ENCODE measurements at regions not wholly inside any gene's neighbourhood (a gene's known extent, or its start where the extent isn't known, plus 50 kb on each side); places are given as distances from the start of the nearest gene placed in this dataset.
"Not testable (repeated sequence)": the region's sequence is repeated elsewhere in the genome, so short reads cannot be mapped to it uniquely, and the experiment has no call there.

DNA sequence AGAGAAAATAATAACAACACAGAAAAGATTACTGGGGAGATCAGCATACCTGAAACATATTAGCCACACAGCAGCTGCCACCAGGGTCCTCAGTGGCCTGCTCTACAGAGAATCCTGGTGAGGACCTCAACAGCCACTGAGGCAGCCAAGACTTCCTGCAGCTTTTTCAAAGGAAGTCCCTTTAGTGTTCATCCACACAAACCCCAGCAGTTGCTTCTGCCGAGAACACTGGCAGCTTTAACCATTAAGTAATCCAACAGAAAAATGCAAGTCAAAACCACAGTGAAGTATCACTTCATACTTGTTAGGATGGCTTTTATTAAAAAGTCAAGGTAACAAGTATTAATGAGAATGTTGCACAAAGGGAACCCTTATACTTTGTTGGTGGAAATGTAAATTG lies 542.0 kb upstream of the GCFC2 start:
- DNase-seq = no peak

DNA sequence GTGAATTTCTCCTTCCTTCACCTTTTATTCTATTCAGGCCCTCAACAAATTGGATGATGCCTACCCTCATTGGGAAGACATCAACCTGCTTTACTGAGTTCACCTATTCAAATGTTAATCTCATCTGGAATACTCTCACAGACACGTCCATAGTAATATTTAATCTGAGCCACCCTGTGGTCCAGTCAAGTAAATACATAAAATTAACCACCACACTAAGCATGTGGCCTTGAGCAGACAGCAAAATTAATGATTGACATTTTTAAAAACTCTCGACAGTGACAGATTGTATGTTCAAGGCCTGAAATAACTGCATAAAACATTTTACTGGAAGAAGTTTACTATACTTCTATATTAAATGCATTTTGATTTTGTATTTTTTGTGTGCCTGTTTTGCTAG lies 540.6 kb upstream of the GCFC2 start:
- no peak for DNase-seq

DNA sequence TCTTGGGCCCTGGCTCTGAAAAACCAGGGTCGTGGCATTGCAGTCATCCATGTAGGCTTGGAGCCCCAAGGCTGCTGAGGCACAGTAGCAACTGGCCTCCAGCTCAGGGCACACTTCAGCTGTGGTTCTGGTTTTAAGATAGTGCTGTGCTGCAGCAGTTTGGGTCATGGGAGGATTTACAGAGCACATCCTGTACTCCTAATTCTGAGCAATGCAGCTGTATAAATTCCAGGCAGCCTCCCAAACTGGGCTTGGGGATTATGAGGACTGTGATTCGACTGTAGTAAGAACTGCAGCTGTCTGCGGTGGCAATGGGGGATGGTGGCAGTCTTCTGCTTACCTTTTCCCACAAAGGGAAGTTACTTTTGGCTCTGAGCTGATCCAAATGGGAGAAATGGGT lies 536.3 kb upstream of the GCFC2 start:
- no peak for DNase-seq

DNA sequence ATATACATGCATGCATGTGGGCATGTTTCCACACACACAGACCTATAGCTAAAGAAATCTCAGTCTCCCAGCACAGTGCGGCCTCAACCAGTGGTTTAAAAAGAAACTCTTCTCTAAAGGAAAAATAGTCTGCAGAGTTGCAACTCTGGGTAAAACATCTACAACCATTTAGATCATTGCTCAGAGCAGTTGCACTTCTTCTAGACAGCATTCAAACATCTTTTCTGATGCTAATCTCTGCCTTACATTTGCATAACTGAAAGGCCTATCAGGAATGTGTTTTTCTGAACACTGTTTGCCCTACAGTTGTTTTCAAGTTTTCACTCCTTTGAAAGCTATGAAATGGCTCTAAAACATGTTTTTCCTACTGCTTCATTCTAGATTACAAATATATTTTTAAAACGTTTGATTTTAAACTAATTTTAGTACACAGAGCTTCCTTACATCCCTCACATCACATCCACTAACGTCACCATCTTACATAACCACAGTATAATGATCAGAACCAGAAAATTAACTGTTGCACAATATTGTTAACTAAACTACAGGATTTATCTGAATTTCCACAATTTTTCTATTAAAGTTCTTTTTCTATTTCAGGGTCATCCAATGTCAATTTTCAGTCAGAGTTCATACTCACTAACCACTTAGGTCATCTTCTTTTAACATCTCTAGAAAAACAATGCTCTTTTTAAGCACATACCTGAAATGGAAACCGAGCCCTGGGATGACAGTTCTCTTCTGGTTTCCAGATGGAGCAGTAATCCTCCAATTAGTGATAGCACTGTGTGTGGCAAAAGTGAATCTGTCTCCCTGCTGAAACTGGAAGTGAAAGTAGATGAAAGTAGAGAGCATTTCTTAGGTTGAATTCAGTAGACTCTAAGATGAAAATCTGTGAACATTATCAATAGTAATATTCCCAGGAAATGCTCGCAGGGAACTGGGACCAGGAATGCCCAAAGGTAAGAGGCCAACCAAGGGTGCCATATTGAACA lies 501.6 kb upstream of the GCFC2 start:
- DNase-seq = no peak

DNA sequence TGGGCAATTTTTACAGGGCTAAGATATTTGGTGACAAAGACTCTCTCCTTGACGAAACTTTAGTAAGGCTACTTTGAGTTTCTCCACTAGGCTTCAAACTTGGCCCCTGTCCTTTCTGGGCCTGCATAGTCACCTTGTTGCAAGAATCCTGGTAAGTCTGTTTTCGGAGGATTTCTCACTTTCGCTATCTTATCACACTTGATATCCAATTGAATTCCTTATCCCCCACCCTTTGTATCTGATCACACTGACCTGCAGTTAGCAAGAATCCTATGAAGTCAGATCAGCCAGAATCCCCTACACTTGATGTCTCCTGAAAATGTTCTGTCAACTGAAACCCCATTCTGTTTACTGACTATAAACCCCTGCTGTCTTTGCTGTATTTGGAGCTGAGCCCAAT lies 499.8 kb upstream of the GCFC2 start:
- no peak for DNase-seq

DNA sequence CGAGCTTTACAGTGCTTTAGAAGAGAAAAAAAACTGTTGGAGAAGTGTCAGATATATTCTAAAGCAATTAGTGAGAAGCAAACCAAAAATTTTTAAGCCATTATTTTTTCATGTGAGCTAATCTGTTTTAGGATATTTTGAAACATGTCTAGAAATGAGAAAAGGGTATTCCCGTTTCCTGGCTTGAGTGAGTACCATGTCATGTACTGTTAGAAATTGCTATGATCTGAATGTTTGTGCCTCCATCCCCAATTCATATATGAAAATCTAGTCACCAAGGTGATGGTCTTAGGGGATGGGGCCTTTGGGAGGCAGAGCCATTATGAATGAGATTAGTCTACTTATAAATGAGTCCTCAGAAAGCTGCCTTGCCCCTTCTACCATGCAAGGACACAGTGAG lies 493.3 kb upstream of the GCFC2 start:
- no peak for DNase-seq

DNA sequence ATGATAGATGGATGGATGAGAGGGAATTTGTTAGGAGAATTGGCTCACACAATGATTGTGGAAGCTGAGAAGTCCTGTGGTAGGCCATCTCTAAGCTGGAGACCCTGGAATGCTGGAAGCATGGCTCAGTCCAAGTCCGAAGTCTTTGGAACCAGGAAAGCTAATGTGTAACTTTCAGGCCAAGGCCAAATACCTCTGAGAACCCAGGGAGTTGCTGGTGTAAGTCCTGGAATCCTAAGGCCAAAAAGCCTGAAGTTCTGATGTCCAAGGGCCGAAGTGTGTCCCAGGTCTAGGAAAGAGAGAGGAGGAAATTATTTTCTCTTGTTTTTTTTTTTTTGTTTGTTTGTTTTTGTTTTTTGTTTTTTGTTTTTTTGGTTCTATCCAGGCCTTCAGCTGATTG lies 492.2 kb upstream of the GCFC2 start:
- DNase-seq = no peak

DNA sequence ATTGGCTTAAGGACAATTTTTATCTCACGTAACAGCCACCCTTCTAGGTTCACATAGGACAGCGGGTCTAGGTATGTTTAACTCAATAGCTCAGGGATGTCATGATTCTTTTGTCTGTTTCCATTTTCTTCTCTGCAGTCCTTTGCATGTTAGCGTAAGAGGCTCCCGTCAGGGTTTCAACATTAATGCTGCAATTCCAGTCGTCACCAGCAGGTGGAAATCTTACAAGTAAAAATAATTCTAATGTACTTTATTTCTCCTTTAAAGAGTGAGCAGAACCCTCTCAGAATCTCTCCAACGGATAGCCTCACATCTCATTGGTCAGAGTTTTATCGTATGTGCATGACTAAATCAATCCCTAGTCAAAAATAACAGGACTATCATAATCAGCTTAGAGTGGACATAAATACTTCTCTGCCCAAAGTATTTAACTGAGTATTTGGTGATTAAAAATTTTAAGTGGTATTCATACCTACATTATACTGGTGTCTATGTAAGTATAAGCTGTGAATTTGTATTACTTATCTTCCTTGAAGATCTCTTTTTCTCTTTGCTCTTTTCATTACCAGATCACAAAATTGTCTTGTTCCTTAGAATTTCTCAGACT lies 487.2 kb upstream of the GCFC2 start:
- DNase-seq = peak; percentile 66

DNA sequence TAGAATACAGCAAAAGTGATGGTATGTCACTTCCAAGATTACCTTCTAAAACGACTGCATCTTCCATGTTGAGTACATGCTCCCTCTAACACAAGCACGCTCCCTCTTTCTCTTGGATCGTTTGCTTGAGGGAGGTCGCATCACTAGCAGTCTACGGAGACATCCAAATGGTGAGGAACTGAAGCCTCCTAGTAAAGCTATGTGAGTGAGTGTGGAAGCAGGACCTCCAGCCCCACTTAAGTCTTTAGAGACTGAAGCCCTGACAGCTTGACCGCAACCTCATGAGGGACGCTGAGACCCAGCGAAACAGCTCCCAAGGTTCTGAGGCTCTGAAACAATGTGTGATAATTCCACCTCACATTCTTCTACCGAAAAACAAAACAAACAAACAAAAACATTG lies 486.7 kb upstream of the GCFC2 start:
- DNase-seq = no peak

DNA sequence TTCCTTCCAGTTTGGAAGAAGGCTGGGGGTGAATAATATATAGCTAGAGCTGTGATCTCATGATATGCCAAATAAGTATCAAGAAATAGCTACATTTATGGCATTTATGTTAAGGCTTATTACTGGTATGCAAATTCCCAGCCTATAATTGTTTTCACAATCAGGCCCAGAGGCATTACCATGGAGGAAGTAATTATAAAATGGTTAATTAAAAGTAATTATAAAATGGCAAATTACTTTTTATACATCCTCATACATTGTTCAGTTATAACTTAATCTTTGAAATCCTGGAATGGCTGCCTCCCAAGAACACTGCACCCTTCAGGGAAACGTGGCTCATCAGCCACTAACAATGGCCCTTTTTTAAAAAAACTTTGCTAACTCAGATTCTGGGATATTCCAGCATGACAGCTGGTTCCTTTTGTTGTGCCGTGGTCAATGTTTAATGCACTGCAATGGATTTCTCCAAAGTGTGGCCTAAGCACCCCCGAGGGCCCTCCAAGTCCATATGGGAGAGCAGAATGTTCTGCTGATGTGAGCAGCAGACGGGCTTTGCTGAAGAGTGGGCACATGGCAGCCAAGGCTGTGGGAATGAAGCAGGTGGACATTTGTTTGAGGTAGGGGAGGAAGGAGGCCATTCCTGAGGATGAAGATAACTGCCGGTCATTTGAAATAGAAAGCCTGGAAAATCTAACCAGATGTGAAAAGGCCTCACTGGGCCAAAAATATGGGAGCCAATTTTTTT lies 483.5 kb upstream of the GCFC2 start:
- DNase-seq = no peak

DNA sequence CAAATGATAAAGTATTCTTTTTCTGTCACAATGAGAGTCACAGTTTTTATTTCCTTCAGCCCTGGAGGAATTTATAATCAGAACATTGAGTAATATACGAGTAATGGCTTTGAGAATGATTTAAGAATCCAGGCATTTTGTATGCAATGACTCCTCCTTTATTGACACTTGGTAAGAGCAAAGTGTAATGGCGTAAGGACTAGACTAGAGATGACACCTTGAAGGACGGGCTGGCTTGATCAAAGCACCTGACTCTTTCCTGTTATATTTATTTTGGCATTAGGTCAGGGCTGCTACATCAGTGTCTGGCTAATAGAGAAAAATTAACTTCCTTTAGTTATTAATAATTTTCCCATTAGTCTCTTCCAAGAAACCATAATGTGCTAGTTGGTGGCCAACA lies 482.4 kb upstream of the GCFC2 start:
- no peak for DNase-seq

DNA sequence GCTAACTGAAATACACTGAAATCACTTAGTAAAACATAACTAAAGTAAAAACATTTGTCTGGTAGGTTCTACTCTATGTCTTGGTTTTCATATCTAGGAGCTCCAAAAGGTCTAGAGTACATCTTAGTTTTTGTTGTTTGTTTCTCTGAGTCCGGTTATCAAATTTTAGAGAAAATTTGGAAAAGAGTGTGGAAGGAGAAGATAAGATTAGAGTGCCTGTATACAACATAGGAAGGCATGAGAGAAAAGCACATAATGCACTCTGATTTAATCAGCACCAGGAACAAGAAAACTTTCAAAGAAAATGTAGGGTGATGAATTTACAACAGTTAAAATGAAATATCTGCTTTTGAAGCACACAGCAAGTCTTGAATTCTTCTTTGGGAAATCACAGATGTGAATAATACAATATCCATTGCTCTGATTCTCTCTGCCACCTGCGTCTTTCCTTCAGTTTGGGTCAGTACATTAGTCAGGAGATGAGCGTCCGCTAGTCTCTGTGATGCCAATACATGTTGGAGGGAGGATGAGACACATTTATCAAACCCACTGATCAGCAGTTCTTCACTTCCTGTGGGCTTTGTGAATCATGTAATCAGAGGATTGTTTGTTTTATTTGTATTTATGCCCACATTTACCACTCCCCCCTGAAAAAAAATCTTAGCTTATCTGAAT lies 477.8 kb upstream of the GCFC2 start:
- DNase-seq = no peak

DNA sequence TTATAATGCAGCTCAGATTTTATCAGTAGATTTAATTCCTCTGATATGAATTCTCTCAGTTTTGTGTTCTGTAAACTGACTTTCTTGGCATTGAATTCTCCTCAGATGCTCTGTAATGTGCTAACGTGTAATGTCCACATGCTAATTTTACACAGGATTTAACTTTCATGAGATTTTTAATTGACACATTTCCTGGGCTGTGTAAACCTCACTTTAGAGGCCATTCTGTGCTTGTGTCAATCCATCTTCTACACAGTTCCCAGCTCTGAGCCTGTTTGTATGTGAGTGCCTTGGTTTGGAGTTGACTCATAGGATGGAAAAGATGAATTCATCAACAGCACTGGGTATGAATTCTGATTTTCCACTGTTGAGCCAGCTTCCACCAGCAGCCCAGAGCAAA lies 476.7 kb upstream of the GCFC2 start:
- DNase-seq = no peak

DNA sequence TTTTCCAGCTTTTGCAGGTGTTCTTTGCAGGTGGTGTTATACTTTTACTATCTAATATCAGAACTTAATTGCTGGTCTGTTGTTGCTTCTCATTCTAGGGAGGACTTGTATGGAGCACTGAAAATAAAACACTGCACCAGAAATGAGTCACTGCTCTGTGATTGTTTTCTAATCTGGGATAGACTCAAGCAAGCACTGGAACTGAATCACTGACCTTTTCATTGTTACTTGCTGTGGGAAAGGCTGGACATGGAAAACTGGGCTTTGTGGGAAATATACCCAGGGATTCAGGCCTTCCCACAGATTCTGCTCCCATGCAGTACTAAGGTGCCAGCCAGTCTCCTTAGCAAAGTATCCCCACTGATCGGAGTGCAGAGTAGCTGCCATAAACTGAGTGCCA lies 470.0 kb upstream of the GCFC2 start:
- no peak for DNase-seq

DNA sequence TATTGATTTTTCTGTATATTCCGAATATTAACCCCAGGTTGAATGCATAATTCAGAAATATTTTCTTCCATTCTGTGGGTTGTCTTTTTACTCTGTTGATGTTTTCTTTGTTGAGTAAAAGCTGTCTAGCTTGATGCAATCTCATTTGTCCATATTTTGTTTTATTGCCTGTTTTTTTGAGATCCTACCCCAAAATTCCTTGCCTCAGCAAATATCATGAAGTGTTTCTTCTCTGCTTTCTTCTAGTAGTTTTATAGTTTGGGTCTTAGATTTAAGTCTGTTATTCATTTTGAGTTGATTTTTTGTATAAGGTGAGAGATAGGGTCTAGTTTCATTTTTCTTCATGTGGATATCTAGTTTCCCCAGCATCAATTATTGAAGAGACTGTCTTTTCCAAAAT lies 467.9 kb upstream of the GCFC2 start:
- no peak for DNase-seq

DNA sequence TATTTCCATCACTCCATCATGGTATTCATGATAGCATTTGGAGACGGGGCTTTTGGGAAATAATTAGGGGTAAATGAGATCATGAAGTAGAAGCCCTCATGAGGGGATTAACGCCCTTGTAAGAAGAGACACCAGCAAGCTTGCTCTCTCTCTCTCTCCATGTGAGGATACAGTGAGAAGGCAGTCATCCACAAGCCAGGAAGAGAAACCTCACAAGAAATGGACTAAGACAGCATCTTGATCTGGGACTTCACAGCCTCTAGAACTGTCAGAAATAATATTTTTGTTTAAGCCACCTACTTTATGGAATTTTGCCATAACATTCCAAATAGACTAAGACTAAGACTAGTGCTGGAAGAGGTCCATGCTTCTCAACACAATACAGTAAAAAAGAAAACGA lies 464.6 kb upstream of the GCFC2 start:
- no peak for DNase-seq

DNA sequence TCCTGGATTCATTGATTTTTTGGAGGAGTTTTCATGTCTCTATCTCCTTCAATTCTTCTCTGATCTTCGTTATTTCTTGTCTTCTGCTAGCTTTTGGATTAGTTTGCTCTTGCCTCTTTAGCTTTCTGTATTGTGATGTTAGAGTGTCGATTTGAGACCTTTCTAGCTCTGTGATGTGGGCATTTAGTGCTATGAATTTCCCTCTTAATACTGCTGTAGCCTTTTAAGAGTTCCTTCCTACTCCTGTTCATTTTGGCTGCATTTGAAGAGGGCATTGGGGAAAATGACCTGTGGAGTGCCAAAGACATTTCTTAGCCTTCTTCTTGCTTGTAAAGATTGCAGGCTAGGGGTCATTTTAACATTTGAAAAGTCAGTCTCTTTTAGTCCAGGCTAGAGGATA lies 463.8 kb upstream of the GCFC2 start:
- no peak for DNase-seq

DNA sequence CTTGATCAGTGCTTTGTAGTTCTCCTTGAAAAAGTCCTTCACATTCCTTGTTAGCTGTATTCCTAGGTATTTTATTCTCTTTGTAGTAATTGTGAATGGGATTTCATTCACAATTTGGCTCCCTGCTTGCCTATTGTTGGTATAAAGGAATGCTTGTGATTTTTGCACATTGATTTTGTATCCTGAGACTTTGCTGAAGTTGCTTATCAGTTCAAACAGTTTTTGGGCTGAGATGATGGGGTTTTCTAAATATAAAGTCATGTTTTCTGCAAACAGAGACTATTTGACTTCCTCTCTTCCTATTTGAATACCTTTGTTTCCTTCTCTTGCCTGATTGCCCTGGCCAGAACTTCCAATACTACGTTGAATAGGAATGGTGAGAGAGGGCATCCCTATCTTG lies 462.5 kb upstream of the GCFC2 start:
- not testable (repeated sequence) for DNase-seq

DNA sequence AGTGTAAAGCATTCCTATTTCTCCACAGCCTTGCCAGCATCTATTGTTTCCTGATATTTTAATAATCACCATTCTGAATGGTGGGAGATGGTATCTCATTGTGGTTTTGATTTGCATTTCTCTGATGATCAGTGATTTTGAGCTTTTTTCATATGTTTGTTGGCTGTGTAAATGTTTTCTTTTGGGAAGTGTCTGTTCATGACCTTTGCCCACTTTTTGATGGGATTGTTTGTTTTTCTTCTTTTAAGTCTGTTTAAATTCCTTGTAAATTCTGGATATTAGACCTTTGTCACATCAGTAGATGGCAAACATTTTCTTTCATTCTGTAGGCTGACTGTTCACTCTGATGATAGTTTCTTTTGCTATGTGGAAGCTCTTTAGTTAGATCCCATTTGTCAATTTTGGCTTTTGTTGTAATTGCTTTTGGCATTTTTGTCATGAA lies 461.5 kb upstream of the GCFC2 start:
- DNase-seq = not testable (repeated sequence)

DNA sequence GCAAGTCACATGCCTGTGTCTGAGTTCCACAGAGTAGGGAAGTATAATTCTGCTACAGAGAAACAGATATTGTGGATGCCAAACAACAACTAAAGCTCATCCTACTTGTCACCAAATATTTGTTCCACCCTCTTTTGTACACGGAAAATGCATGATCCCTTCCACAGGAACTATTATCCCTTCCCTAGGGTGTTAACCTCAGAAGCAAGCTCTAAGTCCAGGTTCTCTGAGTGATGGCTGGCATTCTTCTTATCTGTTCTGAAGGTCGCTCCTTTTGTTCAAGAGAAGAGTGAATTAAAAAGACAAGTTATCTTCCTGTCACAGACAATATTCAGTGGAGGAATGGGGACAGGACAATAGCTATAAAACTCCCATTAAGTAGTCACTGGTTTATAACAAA lies 460.1 kb upstream of the GCFC2 start:
- no peak for DNase-seq

DNA sequence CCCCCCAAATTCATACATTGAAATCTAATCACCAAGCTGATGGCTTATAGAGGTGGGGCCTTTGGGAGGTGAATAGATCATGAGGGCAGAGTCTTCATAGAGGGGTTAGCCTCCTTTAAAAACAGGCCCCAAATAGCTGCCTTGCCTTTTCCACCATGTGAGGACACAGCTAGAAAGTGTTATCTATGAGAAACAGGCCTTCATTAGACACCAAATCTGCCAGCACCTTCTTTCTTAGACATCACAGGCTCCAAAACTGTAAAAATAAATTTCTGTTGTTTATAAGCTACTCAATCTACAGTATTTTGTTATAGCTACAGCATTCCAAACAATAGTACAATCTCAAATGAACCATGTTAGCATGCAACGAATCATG lies 459.3 kb upstream of the GCFC2 start:
- no peak for DNase-seq

DNA sequence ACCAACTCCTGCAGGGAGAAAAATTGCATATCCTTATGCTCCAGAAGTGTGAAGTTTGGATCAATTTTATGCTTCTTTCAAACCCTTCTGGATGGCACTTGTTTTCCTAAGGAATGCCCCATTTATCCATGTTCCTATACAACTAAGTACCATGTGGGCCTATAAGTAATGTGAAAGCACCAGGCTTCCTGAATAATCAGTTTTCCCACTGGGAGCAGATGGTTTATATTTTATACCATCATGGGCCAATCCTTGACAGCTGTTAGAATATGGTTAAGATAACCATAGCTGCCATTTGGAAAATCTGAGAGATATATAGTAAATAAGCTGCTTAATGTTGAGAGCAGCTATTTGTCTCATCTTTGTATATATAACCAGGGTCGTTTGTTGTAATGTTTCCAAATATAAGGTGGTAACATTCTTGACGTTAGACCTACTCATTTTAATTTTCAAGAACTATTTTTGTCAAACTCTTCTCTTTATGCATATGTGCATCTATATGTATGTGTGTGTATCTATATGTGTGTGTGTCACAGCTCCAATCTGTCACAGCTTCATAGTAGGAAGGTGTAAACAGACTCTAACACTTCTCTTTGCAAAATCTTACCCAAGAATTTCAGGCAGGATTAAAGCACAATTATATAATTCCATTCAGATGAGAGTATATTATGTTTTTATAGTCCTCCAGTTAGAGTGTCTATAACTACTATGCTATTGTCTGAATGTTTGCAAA lies 458.7 kb upstream of the GCFC2 start:
- no peak for DNase-seq

DNA sequence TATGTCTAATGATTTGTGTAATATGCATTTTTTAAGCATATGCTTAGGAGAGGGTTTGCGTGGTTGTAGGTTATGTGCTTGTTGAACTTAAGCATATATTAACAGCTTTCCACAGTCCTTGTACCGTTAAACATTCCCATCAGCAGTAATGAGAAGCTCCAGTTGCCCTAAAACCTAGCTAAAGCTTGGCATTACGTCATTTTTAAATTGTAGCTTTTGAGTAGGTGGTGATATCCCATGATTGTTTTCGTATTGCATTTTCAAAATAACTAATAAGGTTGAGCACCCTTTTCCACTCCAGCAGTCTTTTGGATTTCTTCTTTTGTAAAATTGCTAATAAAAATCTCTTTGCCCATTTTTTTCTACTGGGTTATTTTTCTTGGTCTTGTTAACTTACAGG lies 453.1 kb upstream of the GCFC2 start:
- DNase-seq = no peak

Data from stimulated activated CD8-positive, alpha-beta memory T cell treated with anti-CD3 and anti-CD28 coated beads, Interleukin-4, amount 100 ng/mL, for 48 hours (primary cell).